NK-92 treated with Interleukin-12 subunit alpha and Interleukin-12 subunit beta, amount 100 ng/mL, for 24 hours (cell line): ENCODE measurements at regions not wholly inside any gene's neighbourhood (a gene's known extent, or its start where the extent isn't known, plus 50 kb on each side); places are given as distances from the start of the nearest gene placed in this dataset.
"Not testable (repeated sequence)": the region's sequence is repeated elsewhere in the genome, so short reads cannot be mapped to it uniquely, and the experiment has no call there.

Experiments used
- DNase-seq: peaks from one replicate; lab custom pipeline; 2025; lab: John Stamatoyannopoulos, UW

GRCh38 chr10:2920168-2920567 lies 147.2 kb upstream of the PFKP start:
- DNase-seq = no peak

- DNase-seq = no peak
Measured at GRCh38 chr10:2919016-2919415, 148.3 kb upstream of the PFKP start.

- no peak for DNase-seq
Measured at GRCh38 chr10:2918489-2918888, 148.9 kb upstream of the PFKP start.

- DNase-seq = no peak
Measured at GRCh38 chr10:2917926-2918325, 149.4 kb upstream of the PFKP start.

GRCh38 chr10:2915412-2915811 lies 151.9 kb upstream of the PFKP start:
- DNase-seq = no peak

- no peak for DNase-seq
Measured at GRCh38 chr10:2914741-2915140, 152.6 kb upstream of the PFKP start.

- DNase-seq = no peak
Measured at GRCh38 chr10:2913474-2913873, 153.9 kb upstream of the PFKP start.

- DNase-seq = no peak
Measured at GRCh38 chr10:2910656-2911055, 156.7 kb upstream of the PFKP start.

GRCh38 chr10:2909921-2910320 lies 157.4 kb upstream of the PFKP start:
- no peak for DNase-seq

- no peak for DNase-seq
Measured at GRCh38 chr10:2908851-2909630, 158.3 kb upstream of the PFKP start.

GRCh38 chr10:2906974-2907373 lies 160.4 kb upstream of the PFKP start:
- DNase-seq = no peak

- no peak for DNase-seq
Measured at GRCh38 chr10:2905851-2906250, 161.5 kb upstream of the PFKP start.

- DNase-seq = no peak
Measured at GRCh38 chr10:2900530-2900929, 166.8 kb upstream of the PFKP start.

- DNase-seq = no peak
Measured at GRCh38 chr10:2899246-2899951, 167.9 kb upstream of the PFKP start.

GRCh38 chr10:2898509-2898860 lies 168.9 kb upstream of the PFKP start:
- DNase-seq = no peak

- no peak for DNase-seq
Measured at GRCh38 chr10:2897619-2898508, 169.5 kb upstream of the PFKP start.

GRCh38 chr10:2896334-2896733 lies 171.0 kb upstream of the PFKP start:
- not testable (repeated sequence) for DNase-seq

GRCh38 chr10:2895594-2896196 lies 171.7 kb upstream of the PFKP start:
- no peak for DNase-seq

- DNase-seq = no peak
Measured at GRCh38 chr10:2893991-2894390, 173.4 kb upstream of the PFKP start.

GRCh38 chr10:2893158-2893845 lies 174.0 kb upstream of the PFKP start:
- DNase-seq = no peak

GRCh38 chr10:2891770-2892124 lies 175.6 kb upstream of the PFKP start:
- no peak for DNase-seq
